Activated CD4-positive, CD25-positive, alpha-beta regulatory T cell treated with anti-CD3 and anti-CD28 coated beads, Interleukin-2, amount 50 U/mL, for 72 hours (primary cell): ENCODE measurements at regions not wholly inside any gene's neighbourhood (a gene's known extent, or its start where the extent isn't known, plus 50 kb on each side); places are given as distances from the start of the nearest gene placed in this dataset.

Experiments
- DNase-seq: peaks from one replicate; pipeline ENCODE4 v3.0.0; 2021

DNA sequence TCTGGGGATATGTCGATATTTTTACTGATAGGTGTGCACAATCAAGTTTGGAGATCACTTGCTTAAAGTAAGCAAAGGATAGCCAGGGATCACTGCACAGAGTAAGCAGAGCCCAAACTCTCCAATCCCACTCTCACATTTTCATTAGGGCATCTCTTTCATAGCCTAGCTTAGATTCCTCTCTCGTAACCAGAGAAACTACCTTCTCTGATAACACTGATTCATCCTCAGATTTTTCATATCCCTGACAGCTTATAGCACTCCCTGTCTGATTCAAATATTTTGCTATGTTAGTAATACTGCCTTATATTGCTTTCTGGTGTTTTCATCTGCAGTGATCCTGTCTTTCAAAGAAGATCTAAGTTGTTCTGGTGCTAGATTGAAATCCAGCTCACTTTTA lies 123.7 kb downstream of the CBLL2 start:
- DNase-seq = no peak

DNA sequence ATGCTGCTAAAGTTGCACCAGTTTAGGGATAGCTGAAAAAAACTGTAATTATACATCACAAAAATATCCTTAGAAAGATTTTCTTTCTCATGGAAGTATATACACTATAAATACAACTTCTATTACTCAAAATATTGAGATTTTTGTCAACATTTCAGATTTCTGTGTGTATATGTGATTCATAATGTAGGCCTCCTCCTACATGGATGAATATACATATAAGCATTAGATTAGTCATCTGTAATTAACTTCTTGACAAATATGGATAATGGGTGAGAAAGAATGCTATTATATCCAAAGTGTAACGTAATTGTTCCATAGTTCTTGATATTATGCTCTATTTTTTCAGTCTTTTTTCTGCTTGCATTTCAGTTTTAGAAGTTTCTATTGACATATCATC lies 124.9 kb downstream of the CBLL2 start:
- DNase-seq = no peak

DNA sequence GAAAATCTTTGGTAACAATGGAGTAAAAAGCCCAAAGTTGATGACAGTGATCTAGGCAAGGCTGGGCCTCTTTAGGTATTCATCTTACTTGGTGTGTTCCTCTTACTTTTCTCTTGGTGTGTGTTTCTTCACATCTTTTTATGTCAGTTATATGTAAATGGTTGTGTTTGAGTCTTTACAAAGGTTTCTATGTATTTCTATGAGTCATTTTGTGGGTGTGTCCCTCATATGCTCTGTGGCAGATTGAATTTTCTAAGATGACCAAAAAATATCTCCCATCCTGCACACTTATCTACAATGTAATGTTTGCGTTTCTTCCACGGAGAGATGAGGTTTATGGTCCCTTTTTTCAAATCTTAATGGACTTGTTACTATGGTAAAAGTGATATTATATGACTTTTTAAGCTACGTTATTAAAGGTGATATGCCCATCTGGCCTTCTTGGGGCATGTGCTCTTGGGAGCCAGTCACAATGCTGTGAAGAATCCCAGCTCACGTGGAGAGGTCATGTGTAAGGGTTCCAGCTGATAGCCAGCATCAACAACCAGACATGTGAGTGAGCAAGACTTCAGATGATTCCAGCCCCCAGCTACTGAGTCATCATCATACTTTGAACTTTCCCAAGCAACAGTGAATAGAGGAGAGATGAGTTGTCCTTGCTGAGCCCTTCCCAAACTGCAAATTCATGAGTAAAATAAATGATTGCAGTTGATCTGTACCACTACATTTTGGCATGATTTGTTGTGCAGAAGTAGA lies 126.9 kb downstream of the CBLL2 start:
- no peak for DNase-seq

GRCh38 chrX:22404297-22404696 lies 131.6 kb downstream of the CBLL2 start:
- no peak for DNase-seq

DNA sequence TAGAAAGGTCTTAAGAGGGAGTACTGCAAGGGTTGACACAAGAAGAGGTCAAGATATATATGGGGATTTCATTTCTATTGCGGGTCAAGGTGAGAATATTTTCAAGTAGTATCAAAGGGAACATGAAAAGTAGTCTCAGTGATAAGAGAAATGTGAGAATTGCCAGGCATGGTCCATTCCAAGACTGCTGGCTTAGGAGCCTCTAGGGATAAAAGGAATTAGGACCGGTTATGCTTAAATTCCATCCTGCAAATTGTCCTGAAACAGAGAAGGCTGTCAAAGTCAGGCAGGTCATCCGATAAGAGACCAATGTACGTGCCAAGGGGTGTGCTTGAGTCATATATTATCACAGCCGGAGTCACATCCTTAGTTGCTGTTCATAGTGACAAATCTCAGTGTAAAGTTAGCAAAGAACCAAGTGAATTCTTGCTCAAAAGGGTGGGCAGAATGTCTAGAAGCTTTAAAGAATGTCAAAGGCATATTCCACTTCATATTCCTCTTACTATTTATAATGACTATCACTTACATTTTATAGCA lies 133.6 kb downstream of the CBLL2 start:
- no peak for DNase-seq

GRCh38 chrX:22409418-22409817 lies 136.7 kb downstream of the CBLL2 start:
- DNase-seq = no peak

DNA sequence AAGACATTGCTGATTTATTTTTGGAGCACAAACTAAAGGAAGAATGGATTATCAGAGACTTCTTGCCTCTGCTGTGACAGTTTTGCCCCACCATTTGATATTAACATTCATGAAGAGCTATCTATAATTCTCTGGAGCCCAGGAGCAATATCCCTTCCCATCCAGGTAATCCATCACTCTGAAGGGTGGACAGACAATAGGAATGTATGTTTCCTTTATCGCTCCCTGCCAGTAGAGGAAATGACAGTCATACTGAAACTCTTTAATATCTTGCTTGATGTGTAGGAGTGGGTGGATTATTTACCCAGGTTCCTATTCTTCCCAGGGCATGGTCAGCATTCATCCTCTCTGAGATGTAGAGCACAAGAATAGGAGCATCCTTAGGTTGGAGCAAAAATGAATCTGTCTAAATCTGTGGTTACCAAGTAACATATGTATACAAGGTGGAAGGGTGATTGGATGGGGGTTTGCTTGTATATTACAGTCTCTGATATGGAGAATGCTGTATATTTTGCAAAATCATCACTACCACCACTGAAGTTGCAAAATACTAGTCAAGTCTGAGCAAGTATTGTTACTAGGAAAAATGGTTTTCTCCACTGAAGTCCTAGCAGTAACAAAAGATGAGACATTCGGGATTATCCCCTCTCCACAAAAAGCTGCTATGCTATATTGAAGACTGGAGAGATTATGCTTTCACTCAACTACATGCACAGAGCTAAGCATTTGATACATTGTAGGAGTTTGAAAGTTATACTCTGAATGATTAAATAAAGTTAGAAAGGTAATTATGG lies 151.6 kb downstream of the CBLL2 start:
- DNase-seq = no peak

- no peak for DNase-seq
Observed at GRCh38 chrX:22424919-22425318, 152.2 kb downstream of the CBLL2 start.

DNA sequence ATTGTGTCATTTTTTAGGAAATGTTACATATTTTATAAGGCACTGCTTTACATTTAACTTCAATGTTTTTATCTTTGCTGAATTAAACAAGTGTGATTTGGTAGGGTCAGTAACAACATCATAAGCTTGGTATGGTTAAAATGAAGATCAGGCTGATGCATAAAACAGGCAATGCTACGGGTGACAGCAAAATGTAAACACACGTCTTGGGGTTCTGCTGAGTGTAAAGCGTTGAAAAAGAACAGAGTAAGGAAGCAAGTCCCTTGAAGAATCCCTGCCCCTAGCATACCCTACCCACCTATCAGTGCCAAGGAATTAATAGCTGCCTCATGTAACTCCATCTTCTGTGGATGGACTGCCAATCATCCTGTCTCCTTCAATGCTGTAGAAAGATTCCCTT lies 157.0 kb downstream of the CBLL2 start:
- no peak for DNase-seq

- DNase-seq = no peak
Observed at GRCh38 chrX:22430701-22431100, 158.0 kb downstream of the CBLL2 start.

GRCh38 chrX:22433292-22434070 lies 160.8 kb downstream of the CBLL2 start:
- DNase-seq = no peak

DNA sequence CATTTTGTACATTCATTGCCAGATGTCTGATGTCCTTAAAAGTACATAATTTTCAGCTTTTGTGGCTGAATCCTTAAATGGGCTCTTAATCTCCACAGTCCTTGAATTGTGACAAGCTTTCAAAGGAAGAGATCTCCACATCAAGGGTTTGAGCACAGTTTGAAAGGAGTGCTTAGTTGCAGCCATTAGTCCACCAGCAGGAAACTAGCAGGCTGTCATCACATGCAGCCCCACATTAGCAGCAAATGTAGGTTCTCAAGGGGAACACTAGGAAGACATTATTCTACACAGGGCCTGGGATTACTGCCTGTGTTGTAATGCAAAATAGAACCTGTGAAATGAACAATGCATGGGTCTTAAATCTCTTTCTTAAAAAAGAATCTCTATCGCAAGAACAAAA lies 173.2 kb downstream of the CBLL2 start:
- no peak for DNase-seq

DNA sequence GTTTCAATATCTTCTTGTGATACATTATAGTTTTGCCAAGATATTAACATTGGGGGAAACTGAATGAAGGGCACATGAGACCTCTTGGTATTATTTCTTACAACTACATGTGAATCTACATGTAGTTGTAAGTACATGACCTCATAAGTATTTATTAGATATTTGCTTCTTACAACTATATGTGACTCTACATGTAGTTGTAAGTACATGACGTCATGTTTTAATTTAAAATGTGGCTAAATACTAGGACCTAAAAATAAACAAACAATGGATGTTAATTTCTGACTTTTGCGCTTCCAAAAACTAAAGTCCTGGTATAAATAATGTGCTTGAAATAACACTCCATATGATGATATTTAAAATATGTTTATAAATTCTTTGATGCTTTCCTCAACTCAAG lies 190.2 kb downstream of the CBLL2 start:
- DNase-seq = no peak

DNA sequence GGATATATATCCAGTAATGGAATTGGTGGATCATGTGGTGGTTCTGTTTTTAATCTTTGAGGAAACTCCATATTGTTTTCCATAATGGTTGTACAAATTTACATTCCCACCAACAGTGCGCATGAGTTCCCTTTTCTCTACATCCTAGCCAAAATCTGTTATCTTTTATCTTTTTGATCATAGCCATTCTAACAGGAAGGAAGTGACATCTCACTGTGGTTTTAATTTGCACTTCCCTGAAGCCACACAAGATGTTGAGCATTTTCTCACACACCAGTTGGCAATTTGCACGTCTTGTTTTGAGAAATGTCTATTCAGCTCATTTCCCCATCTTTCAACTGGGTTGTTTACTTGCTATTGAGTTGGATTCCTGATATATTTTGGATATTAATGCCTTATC lies 194.9 kb downstream of the CBLL2 start:
- no peak for DNase-seq

GRCh38 chrX:22481436-22481835 lies 208.7 kb downstream of the CBLL2 start:
- DNase-seq = no peak

- DNase-seq = no peak
Observed at GRCh38 chrX:22486296-22486695, 213.6 kb downstream of the CBLL2 start.

DNA sequence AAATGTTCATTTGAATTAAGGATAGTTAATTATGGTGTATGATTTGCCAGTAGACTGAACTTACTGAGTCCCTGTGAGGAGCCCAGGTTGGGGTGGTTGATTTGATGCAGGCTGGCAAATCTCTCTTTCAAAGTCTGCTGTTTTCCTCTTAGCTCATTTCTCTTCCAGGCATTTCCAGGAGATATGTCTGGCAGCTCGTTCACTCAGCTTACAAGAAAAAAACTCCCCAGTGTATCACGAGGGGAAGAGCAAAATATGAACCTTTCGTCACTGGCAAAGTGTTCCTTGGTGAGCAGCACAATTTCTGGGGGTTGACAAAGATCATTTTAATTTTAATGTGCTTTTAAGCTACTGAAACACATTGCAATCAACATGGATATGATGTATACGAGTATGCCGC lies 244.2 kb downstream of the CBLL2 start:
- no peak for DNase-seq

DNA sequence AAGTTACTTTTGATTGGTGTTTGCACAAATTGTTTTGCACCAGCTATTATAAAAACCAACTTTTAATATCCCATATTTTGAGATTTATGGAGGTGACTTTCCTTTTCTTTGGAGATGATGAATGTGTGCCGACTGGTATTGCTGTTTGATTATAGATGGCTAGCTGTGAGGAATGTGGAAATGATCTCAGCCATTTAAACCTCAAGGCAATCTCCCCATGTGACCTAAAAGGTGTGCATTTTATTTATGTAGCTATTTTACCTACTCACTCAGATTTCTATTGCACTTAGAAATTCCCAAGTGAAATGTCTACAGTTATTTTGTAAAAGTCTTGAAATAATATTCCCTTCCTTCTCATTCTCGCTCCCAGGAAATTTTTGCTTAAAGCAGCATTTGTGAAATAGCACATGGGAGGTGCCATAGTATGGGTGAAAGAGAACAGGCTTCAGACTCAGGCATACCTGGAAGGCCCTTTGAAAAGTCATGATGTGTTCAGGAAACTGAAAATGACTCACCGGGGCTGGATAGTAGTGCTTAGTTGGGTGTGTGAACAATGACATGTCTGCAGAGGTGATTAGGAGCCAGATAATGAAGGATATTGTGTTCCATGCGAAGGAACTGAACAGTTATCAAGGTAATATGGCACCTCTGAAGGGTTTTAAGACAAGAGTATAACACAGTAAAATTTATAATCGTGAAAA lies 247.6 kb downstream of the CBLL2 start:
- DNase-seq = no peak

DNA sequence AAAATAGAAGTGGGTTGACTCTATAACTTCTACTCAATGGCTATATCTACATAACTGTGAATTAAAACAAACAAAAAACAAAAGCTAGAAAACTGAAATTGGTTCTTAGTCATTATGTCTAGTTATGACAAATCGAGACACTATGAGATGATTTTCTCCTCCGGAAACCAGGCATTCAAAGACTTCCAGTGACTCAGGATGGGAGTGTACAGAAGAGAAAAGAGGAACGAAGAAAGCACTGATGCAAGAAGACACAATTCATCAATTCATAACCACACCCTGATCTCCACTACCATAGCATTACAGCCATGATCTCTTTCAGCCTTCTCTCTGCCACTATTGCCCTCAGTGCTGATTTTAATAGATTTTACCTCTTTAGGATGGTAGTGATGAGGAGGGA lies 253.6 kb downstream of the CBLL2 start:
- no peak for DNase-seq

DNA sequence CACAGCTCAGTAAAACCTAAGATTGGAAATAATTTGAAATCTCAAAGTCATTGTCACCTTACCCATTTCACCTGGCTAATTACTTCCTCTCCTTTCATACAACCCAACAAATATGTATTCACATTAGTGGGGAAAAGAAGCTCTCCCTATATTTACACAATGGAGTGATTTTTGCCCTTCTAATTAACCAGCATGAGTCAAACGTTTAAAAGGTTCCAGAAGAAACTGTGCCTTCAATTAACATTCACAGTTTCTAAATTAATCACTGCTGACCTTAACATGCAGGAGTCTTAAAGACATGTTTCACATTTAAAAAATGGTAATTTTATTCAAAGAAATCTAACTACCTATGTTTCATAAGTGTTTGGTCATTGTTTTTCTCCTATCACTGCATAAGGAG lies 254.6 kb downstream of the CBLL2 start:
- no peak for DNase-seq

DNA sequence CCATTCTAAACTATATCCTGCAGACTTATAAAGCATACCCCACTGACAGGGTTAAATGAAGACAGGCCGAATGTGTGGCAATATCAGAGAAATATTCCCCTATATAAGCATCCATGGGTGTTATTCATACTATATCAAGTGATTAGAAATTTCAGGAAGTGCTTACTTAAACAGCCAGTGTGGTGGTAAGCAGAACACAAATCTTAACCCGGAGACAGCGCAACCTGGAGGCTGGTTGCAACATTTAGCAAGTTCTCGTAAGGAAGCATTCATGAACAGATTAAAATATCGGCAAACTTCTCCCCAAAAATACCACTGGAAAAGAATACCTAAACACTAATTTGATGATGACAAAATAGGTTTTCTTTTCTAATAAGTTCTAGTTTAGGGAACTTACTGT lies 261.2 kb downstream of the CBLL2 start:
- DNase-seq = no peak

- DNase-seq = no peak
Observed at GRCh38 chrX:22534643-22535042, 261.9 kb downstream of the CBLL2 start.

DNA sequence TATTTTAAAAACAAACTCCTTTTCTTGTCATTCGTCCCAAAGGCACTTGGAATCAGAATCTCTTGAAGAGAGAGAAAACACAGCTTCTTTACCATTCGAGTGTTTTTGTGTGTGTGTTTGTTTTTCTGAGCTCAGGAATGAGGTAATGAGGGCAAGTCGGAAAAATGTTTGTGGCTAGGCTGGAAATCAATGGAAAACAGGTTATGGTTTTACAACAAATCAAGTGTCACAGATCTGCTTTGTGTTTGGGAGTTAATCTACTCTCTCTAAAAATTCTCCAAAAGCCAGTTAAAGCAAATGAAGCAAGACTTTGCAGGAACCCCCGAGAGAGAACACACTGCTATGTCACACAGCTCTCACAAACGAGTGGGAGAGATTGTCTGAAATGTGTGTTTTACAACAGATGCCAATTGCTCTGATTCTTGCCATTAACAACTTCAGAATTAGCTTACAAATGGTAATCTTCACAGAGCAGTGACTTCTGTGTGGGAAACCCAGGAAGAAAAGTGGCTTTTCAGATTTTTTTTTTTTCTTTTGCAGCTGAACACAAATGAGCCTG lies 264.1 kb downstream of the CBLL2 start:
- DNase-seq = no peak
